ENCODE measurements at regions not wholly inside any gene's neighbourhood (a gene's known extent, or its start where the extent isn't known, plus 50 kb on each side); places are given as distances from the start of the nearest gene placed in this dataset.

GRCh38 chr17:77649717-77650211 is 308.7 kb upstream of the TNRC6C start:
- Histone ChIP-seq H3K4me3 (IDR thresholded peaks at IDR 0.05; ENCODE audit: insufficient read depth, low read depth, low read length) (no peak overlapping the region), H2AFZ (ENCODE audit: low read depth) (no peak overlapping the region), H3K79me2 (ENCODE audit: insufficient read depth, low read depth) (no peaks in the 10 kb centered on the region), H4K20me1 (ENCODE audit: insufficient read depth) (no peaks in the 10 kb centered on the region), H3K9ac (no peak overlapping the region), H3K4me2 (no peak overlapping the region), H3K36me3 (ENCODE audit: insufficient read depth) (no peaks in the 10 kb centered on the region), H3K27me3 (ENCODE audit: insufficient read depth, low read depth) (no peaks in the 10 kb centered on the region), H3K27ac (no peak overlapping the region), H3K4me1 (ENCODE audit: low read depth, poor library complexity, severe bottlenecking) (peaks cover 4% of the 10 kb centered on the region)
- TF ChIP-seq, protein P1, sequence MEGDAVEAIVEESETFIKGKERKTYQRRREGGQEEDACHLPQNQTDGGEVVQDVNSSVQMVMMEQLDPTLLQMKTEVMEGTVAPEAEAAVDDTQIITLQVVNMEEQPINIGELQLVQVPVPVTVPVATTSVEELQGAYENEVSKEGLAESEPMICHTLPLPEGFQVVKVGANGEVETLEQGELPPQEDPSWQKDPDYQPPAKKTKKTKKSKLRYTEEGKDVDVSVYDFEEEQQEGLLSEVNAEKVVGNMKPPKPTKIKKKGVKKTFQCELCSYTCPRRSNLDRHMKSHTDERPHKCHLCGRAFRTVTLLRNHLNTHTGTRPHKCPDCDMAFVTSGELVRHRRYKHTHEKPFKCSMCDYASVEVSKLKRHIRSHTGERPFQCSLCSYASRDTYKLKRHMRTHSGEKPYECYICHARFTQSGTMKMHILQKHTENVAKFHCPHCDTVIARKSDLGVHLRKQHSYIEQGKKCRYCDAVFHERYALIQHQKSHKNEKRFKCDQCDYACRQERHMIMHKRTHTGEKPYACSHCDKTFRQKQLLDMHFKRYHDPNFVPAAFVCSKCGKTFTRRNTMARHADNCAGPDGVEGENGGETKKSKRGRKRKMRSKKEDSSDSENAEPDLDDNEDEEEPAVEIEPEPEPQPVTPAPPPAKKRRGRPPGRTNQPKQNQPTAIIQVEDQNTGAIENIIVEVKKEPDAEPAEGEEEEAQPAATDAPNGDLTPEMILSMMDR (conservative IDR thresholded peaks at IDR 0.05; ENCODE audit: low read depth, low read length), result no peak

DNA sequence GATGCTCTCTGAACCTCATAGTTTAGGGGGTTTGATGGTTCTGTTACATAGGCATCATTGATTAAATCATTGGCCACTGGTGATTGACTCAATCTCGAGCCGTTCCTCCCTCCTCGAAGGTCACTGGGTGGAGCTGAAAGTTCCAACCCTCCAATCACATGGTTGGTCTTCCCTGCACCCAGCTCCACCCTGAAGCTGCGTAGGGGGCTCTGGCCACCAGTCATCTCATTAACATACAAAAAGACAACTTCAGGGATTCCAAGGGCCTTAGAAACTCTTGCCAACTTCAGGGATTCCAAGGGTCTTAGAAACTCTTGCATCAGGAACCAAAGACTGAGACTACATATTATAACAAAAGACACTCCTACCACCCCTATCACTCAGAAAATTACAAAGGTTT is 306.5 kb upstream of the TNRC6C start:
- no peaks in the 10 kb centered on the region for H3K79me2 ChIP-seq (ENCODE audit: insufficient read depth, low read depth)
- no peaks in the 10 kb centered on the region for H3K27me3 ChIP-seq (ENCODE audit: insufficient read depth, low read depth)
- no peak overlapping the region for H2AFZ ChIP-seq (ENCODE audit: low read depth)
- no peak overlapping the region for H3K4me3 ChIP-seq (IDR thresholded peaks at IDR 0.05; ENCODE audit: insufficient read depth, low read depth, low read length)
- H3K27ac ChIP-seq, result no peak overlapping the region
- H3K9ac ChIP-seq, result no peak overlapping the region
- no peaks in the 10 kb centered on the region for H4K20me1 ChIP-seq (ENCODE audit: insufficient read depth)
- TF ChIP-seq, protein P1 (conservative IDR thresholded peaks at IDR 0.05; ENCODE audit: low read depth, low read length), result no peak
- no peak overlapping the region for H3K4me2 ChIP-seq
- peaks cover 4% of the 10 kb centered on the region for H3K4me1 ChIP-seq (ENCODE audit: low read depth, poor library complexity, severe bottlenecking)
- H3K36me3 ChIP-seq (ENCODE audit: insufficient read depth), result no peaks in the 10 kb centered on the region

DNA sequence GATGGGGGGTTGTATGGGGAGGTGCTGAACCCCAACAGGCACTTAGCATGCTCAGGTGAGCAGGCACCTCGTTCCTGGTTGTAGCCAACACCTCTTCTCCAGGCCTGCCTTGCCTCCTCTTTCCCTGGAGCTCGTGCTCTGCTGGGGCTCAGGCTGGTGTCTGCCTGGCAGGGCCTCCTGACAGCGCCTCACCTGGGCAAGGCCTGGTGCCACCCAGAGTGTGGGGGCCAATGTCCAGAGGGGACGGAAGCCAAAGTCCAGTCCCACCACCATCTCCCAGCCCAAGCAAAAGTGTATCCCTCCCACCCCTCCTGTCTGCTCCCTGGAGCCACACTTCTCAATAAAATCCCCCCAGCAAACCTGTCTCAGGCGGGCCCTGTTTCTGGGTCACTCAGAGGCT is 304.2 kb upstream of the TNRC6C start:
- Histone ChIP-seq H3K36me3 (ENCODE audit: insufficient read depth) (no peaks in the 10 kb centered on the region), H3K4me3 (IDR thresholded peaks at IDR 0.05; ENCODE audit: insufficient read depth, low read depth, low read length) (no peak overlapping the region), H3K27ac (no peak overlapping the region), H3K27me3 (ENCODE audit: insufficient read depth, low read depth) (no peaks in the 10 kb centered on the region), H4K20me1 (ENCODE audit: insufficient read depth) (no peaks in the 10 kb centered on the region), H3K79me2 (ENCODE audit: insufficient read depth, low read depth) (no peaks in the 10 kb centered on the region), H3K4me1 (ENCODE audit: low read depth, poor library complexity, severe bottlenecking) (peaks cover 18% of the 10 kb centered on the region), H2AFZ (ENCODE audit: low read depth) (no peak overlapping the region), H3K4me2 (no peak overlapping the region), H3K9ac (no peak overlapping the region)
- TF ChIP-seq, protein P1 (conservative IDR thresholded peaks at IDR 0.05; ENCODE audit: low read depth, low read length), result no peak

DNA sequence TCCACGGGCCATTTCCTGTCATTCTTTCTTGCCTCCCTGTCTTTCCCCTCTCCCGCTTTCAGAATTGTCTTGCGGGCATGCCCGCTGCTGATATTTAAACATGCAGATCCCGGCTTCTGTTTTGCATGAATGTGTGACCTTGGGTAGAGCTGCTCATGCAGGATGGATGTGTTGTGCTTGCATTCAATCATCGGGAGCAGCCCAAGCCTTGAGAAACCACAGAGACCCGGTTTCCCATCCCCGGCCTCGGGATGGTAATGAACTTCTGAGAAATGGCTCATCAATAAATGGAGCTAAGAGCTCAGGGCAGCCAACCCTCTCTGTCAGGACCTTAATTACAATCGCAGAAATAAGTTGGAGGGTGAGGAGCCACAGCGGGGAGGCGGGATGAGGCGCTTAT is 303.7 kb upstream of the TNRC6C start:
- H3K4me3 ChIP-seq (IDR thresholded peaks at IDR 0.05; ENCODE audit: insufficient read depth, low read depth, low read length), result no peak overlapping the region
- no peak overlapping the region for H2AFZ ChIP-seq (ENCODE audit: low read depth)
- no peaks in the 10 kb centered on the region for H3K79me2 ChIP-seq (ENCODE audit: insufficient read depth, low read depth)
- no peak overlapping the region for H3K9ac ChIP-seq
- peaks cover 18% of the 10 kb centered on the region for H3K4me1 ChIP-seq (ENCODE audit: low read depth, poor library complexity, severe bottlenecking)
- H3K4me2 ChIP-seq, result no peak overlapping the region
- no peak overlapping the region for H3K27ac ChIP-seq
- no peaks in the 10 kb centered on the region for H3K27me3 ChIP-seq (ENCODE audit: insufficient read depth, low read depth)
- H4K20me1 ChIP-seq (ENCODE audit: insufficient read depth), result no peaks in the 10 kb centered on the region
- no peaks in the 10 kb centered on the region for H3K36me3 ChIP-seq (ENCODE audit: insufficient read depth)
- TF ChIP-seq, protein P1 (conservative IDR thresholded peaks at IDR 0.05; ENCODE audit: low read depth, low read length), result no peak
